OCI-LY1 (cell line): ENCODE measurements at regions not wholly inside any gene's neighbourhood (a gene's known extent, or its start where the extent isn't known, plus 50 kb on each side); places are given as distances from the start of the nearest gene placed in this dataset.

Source experiments
- H2AFZ ChIP-seq: fragments of 200-600 bp; sonication (generic), shearing (Covaris generic); 2 replicates; pipeline ENCODE4 v1.6.0; 2014; ENCODE audit warnings: antibody characterized with exemption, mild to moderate bottlenecking, low read length
- H3F3A ChIP-seq: fragments of 200-600 bp; sonication (generic), shearing (Covaris generic); 2 replicates; pipeline ENCODE4 v1.6.0; 2014; ENCODE audit warnings: mild to moderate bottlenecking, antibody characterized with exemption, low read length, moderate library complexity; ENCODE audit not compliant: insufficient read depth
- H3K27ac ChIP-seq: fragments of 200-600 bp; sonication (generic); 2 replicates; pipeline ENCODE4 v1.5.1; 2014; ENCODE audit warnings: low read length, mixed run types, mild to moderate bottlenecking, low read depth; ENCODE audit not compliant: poor library complexity, severe bottlenecking
- H3K27me3 ChIP-seq: fragments of 200-600 bp; sonication (generic); 2 replicates; pipeline ENCODE4 v1.6.0; 2014; ENCODE audit warnings: antibody characterized with exemption, mild to moderate bottlenecking, low read length, moderate library complexity; ENCODE audit not compliant: insufficient read depth
- H3K36me3 ChIP-seq: fragments of 200-600 bp; sonication (generic); 2 replicates; pipeline ENCODE4 v1.6.1; 2014; ENCODE audit warnings: mild to moderate bottlenecking, antibody characterized with exemption, low read length, moderate library complexity, mixed read lengths; ENCODE audit not compliant: insufficient read depth
- H3K4me1 ChIP-seq: fragments of 200-600 bp; sonication (generic); 2 replicates; pipeline ENCODE4 v1.5.1; 2014; ENCODE audit warnings: mild to moderate bottlenecking, low read length, moderate library complexity; ENCODE audit not compliant: insufficient read depth, severe bottlenecking
- H3K4me2 ChIP-seq: fragments of 200-600 bp; sonication (generic), shearing (Covaris generic); 2 replicates; pipeline ENCODE4 v1.6.1; 2014; ENCODE audit warnings: low read length
- H3K4me3 ChIP-seq: fragments of 200-600 bp; sonication (generic); 2 replicates; pipeline ENCODE4 v1.5.1; 2014; ENCODE audit warnings: low read length, low read depth, mild to moderate bottlenecking, mixed read lengths; ENCODE audit not compliant: poor library complexity, severe bottlenecking
- H3K79me2 ChIP-seq: fragments of 200-600 bp; shearing (Covaris generic); 2 replicates; pipeline ENCODE4 v1.6.1; 2016; ENCODE audit warnings: mixed run types, low read length, mixed read lengths; ENCODE audit not compliant: insufficient read depth
- H3K9ac ChIP-seq: fragments of 200-600 bp; sonication (generic), shearing (Covaris generic); 2 replicates; pipeline ENCODE4 v1.6.1; 2014; ENCODE audit warnings: mild to moderate bottlenecking, low read length, mixed read lengths
- H3K9me2 ChIP-seq: fragments of 200-600 bp; sonication (generic), shearing (Covaris generic); 2 replicates; pipeline ENCODE4 v1.6.1; 2014; ENCODE audit warnings: low read depth, mild to moderate bottlenecking, low read length, mixed read lengths
- H3K9me3 ChIP-seq: fragments of 200-600 bp; shearing (Covaris generic); 2 replicates; pipeline ENCODE4 v1.6.1; 2014; ENCODE audit warnings: low read length, mixed read lengths
- H4K20me1 ChIP-seq: fragments of 200-600 bp; sonication (generic), shearing (Covaris generic); 2 replicates; pipeline ENCODE4 v1.6.0; 2016; ENCODE audit warnings: mild to moderate bottlenecking, low read length; ENCODE audit not compliant: insufficient read depth
- EZH2 ChIP-seq: fragments of 200-600 bp; sonication (generic), shearing (Covaris generic); IDR thresholded peaks from 2 replicates; pipeline ENCODE4 v1.8.0; 2017; ENCODE audit warnings: borderline replicate concordance, mixed run types, mild to moderate bottlenecking, antibody characterized with exemption, low read length, moderate library complexity, mixed read lengths
- TF ChIP-seq, protein P1 (sequence below): fragments of 200-600 bp; sonication (generic), shearing (Covaris generic); IDR thresholded peaks from 2 replicates; pipeline ENCODE4 v1.5.1; 2017; ENCODE audit warnings: mild to moderate bottlenecking, antibody characterized with exemption, low read length, moderate library complexity, mixed read lengths

DNA sequence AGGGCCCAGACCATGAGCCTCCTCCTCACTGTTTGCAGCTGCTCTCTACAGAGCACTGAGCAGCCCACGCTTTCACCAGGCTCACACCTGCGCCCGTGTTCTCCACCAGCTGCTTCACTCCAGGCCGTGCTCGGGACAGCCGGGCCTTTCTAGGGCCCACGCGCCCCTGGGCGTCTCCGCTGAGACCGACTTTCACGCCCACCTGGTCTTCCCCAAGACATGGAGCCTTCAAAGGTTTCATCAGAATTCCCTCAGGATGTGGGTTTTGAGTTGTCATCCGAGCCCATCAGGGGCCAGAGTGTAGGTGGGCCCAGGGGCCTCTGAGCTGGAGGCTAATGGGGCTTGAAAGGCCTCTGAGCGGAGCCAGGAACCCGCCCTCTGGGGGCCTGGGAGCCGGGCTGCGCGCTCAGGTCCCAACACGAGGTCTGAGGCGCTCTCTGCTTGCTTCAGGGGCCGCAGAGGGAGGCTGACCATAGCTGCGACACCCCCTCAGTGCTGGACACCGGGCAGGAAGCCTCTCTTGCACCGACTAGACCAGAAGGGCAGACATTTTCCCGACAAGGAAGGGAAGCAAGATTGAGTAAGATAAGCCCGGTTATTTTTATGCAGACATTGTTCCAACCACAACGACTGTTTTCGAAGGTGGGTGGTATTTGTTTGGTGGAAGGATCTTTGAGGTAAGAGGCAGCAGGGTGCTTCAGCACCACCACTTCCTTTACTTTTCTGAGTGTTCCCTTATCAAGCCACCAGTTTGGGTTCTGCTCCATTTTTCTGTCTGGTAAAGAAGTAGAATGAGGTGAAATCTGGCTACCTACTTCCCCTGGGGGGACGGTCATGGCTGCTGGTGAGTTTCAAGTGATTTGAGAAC, 125.0 kb upstream of the FUT8 start:
- no peaks in the 10 kb centered on the region for H3F3A ChIP-seq
- H3K4me1 ChIP-seq, result peaks cover 71% of the 10 kb centered on the region
- H3K27me3 ChIP-seq, result no peaks in the 10 kb centered on the region
- no peak for TF ChIP-seq EZH2
- TF ChIP-seq, protein P1, sequence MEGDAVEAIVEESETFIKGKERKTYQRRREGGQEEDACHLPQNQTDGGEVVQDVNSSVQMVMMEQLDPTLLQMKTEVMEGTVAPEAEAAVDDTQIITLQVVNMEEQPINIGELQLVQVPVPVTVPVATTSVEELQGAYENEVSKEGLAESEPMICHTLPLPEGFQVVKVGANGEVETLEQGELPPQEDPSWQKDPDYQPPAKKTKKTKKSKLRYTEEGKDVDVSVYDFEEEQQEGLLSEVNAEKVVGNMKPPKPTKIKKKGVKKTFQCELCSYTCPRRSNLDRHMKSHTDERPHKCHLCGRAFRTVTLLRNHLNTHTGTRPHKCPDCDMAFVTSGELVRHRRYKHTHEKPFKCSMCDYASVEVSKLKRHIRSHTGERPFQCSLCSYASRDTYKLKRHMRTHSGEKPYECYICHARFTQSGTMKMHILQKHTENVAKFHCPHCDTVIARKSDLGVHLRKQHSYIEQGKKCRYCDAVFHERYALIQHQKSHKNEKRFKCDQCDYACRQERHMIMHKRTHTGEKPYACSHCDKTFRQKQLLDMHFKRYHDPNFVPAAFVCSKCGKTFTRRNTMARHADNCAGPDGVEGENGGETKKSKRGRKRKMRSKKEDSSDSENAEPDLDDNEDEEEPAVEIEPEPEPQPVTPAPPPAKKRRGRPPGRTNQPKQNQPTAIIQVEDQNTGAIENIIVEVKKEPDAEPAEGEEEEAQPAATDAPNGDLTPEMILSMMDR, result no peak
- H3K9me2 ChIP-seq, result no peaks in the 10 kb centered on the region
- H4K20me1 ChIP-seq, result no peaks in the 10 kb centered on the region
- peak overlapping the region; percentile 70 for H3K4me2 ChIP-seq
- no peaks in the 10 kb centered on the region for H3K36me3 ChIP-seq
- peak overlapping the region; percentile 41 for H3K4me3 ChIP-seq
- no peaks in the 10 kb centered on the region for H3K79me2 ChIP-seq
- peak overlapping the region; percentile 96 for H3K27ac ChIP-seq
- peak overlapping the region; percentile 69 for H3K9ac ChIP-seq
- peak overlapping the region; percentile 76 for H2AFZ ChIP-seq
- H3K9me3 ChIP-seq, result no peaks in the 10 kb centered on the region

GRCh38 chr14:65290830-65291229, 121.7 kb upstream of the FUT8 start:
- Histone ChIP-seq H3K9me3 (no peaks in the 10 kb centered on the region), H4K20me1 (no peaks in the 10 kb centered on the region), H3F3A (no peaks in the 10 kb centered on the region), H3K9me2 (no peaks in the 10 kb centered on the region), H3K36me3 (no peaks in the 10 kb centered on the region), H2AFZ (no peak overlapping the region), H3K27ac (peak overlapping the region; percentile 59), H3K9ac (no peak overlapping the region), H3K27me3 (no peaks in the 10 kb centered on the region), H3K4me3 (no peak overlapping the region), H3K4me2 (no peak overlapping the region), H3K4me1 (peaks cover 44% of the 10 kb centered on the region), H3K79me2 (no peaks in the 10 kb centered on the region)
- TF ChIP-seq, protein P1, result no peak
- no peak for TF ChIP-seq EZH2

DNA sequence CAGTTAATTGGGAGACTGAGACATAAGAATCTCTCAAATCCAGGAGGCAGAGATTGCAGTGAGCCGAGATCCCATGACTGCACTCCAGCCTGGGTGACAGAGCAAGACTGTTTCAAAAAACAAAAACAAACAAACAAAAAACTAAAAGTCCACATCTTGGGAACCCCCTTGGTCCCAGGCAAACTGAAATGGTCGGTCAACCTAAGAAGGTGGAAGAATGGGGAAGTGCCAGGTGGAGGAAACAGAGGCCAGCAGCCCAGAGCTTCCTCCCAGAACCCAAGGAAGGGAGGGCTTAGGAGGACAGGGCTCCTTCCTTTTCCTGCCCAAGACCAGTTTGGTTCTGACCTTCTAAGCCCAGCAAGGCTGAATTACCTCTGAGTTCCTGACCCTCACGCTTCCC, 121.0 kb upstream of the FUT8 start:
- no peak overlapping the region for H3K9ac ChIP-seq
- TF ChIP-seq EZH2, result no peak
- TF ChIP-seq, protein P1, result no peak
- no peaks in the 10 kb centered on the region for H4K20me1 ChIP-seq
- no peaks in the 10 kb centered on the region for H3K9me3 ChIP-seq
- no peaks in the 10 kb centered on the region for H3K36me3 ChIP-seq
- H3K4me3 ChIP-seq, result no peak overlapping the region
- peak overlapping the region; percentile 59 for H3K27ac ChIP-seq
- peak overlapping the region; percentile 26; the same call in 1 of the 2 replicates for H3K4me2 ChIP-seq
- no peaks in the 10 kb centered on the region for H3K9me2 ChIP-seq
- H3K4me1 ChIP-seq, result peaks cover 38% of the 10 kb centered on the region
- no peaks in the 10 kb centered on the region for H3F3A ChIP-seq
- no peaks in the 10 kb centered on the region for H3K27me3 ChIP-seq
- 0 out of 2 replicates have a peak overlapping the region, but pooled peaks have one; percentile 11 for H2AFZ ChIP-seq
- H3K79me2 ChIP-seq, result no peaks in the 10 kb centered on the region
